Suprapubic skin (tissue), 4 donors: ENCODE measurements at regions not wholly inside any gene's neighbourhood (a gene's known extent, or its start where the extent isn't known, plus 50 kb on each side); places are given as distances from the start of the nearest gene placed in this dataset.
"Not testable (repeated sequence)": the region's sequence is repeated elsewhere in the genome, so short reads cannot be mapped to it uniquely, and the experiment has no call there.

ENCODE experiments used
- CTCF ChIP-seq, 2 donors: fragments of 200-600 bp in 1 of 2; fragments of 450-650 bp in 1 of 2; sonication (generic) in 1 of 2; IDR thresholded peaks; one replicate each; pipeline ENCODE4 v1.5.1; 2016 to 2019; ENCODE audit warnings: antibody characterized with exemption in 2 of 2, mild to moderate bottlenecking in 1 of 2, moderate library complexity in 1 of 2
- POLR2A ChIP-seq, 2 donors: fragments of 450-650 bp; IDR thresholded peaks; one replicate each; pipeline ENCODE4 v1.6.1; 2017; ENCODE audit warnings: antibody characterized with exemption in 2 of 2, mild to moderate bottlenecking in 2 of 2, moderate library complexity in 2 of 2
- POLR2AphosphoS5 ChIP-seq, 3 donors: sonication (generic); formaldehyde crosslinking; IDR thresholded peaks; one replicate each; pipeline ENCODE4 v1.6.1; 2017; ENCODE audit warnings: antibody characterized with exemption in 3 of 3

DNA sequence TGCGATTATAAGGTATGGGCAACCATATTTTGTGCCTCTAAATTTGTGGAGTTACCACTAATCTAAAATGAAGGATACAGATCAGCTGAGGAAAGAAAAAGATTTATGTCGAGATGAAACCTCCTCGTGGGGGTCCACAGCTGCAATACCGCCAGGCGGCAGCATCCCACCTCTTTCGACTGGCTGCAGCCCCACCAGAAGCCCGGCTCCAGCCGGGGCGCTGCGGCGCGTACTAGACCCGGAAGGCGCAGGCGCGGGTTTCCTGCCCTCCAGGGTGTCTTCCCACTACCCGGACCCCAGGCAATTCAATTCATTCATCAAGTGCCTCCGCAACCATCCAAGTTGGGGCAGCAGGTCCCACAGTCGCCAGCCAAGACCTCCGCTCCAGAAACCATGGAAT is 366.1 kb upstream of the DEFB115 start:
- TF ChIP-seq POLR2AphosphoS5, CTCF, POLR2A (IDR thresholded peaks at IDR 0.05): not testable (repeated sequence)
